Right lung (tissue), 2 donors: ENCODE measurements at regions not wholly inside any gene's neighbourhood (a gene's known extent, or its start where the extent isn't known, plus 50 kb on each side); places are given as distances from the start of the nearest gene placed in this dataset.

ENCODE experiments used
- DNase-seq, 2 donors: peaks; one replicate each; pipeline ENCODE4 v3.0.0-alpha.2; 2013

- DNase-seq = no peak
These were observed 159.4 kb downstream of the MAGEB5 start for GRCh38 chrX:26375346-26375745.

- DNase-seq = no peak
These were observed 157.9 kb downstream of the MAGEB5 start for GRCh38 chrX:26373829-26374228.

GRCh38 chrX:26352891-26353430 lies 137.0 kb downstream of the MAGEB5 start:
- no peak for DNase-seq

GRCh38 chrX:26347171-26347570 lies 131.2 kb downstream of the MAGEB5 start:
- DNase-seq = no peak

GRCh38 chrX:26334232-26334631 lies 118.3 kb downstream of the MAGEB5 start:
- DNase-seq = no peak

- no peak for DNase-seq
These were observed 112.8 kb downstream of the MAGEB5 start for GRCh38 chrX:26328608-26329319.

GRCh38 chrX:26309262-26309661 lies 93.3 kb downstream of the MAGEB5 start:
- no peak for DNase-seq

GRCh38 chrX:26295425-26295824 lies 79.5 kb downstream of the MAGEB5 start:
- DNase-seq = no peak

- no peak for DNase-seq
These were observed 70.9 kb downstream of the MAGEB5 start for GRCh38 chrX:26286836-26287235.
